Astrocyte (in vitro differentiated cells and primary cell): ENCODE measurements at regions not wholly inside any gene's neighbourhood (a gene's known extent, or its start where the extent isn't known, plus 50 kb on each side); places are given as distances from the start of the nearest gene placed in this dataset.

Experiments
- DNase-seq: peaks from one replicate; pipeline ENCODE4 v3.0.0-alpha.2; 2010; ENCODE audit warnings: low read depth
- FAIRE-seq: peaks from 2 replicates; lab custom pipeline; 2011; peaks lifted over from hg19 to GRCh38; lab: Jason Lieb, UNC
- H2AFZ ChIP-seq: 2 replicates; pipeline ENCODE4 v1.6.0; 2012; ENCODE audit warnings: low read depth, low read length, inconsistent platforms
- H3K27ac ChIP-seq: 2 replicates; pipeline ENCODE4 v1.5.1; 2011; ENCODE audit warnings: low read depth, low read length, inconsistent platforms
- H3K27me3 ChIP-seq: 2 replicates; pipeline ENCODE4 v1.6.0; 2011; ENCODE audit warnings: low read length, inconsistent platforms; ENCODE audit not compliant: insufficient read depth
- H3K36me3 ChIP-seq: 2 replicates; pipeline ENCODE4 v1.5.1; 2011; ENCODE audit warnings: low read length, inconsistent platforms; ENCODE audit not compliant: insufficient read depth
- H3K4me1 ChIP-seq: 2 replicates; pipeline ENCODE4 v1.5.1; 2011; ENCODE audit warnings: low read length, inconsistent platforms; ENCODE audit not compliant: insufficient read depth
- H3K4me2 ChIP-seq: 2 replicates; pipeline ENCODE4 v1.6.0; 2012; ENCODE audit warnings: low read length, inconsistent platforms
- H3K4me3 ChIP-seq: 2 replicates; pipeline ENCODE4 v1.5.1; 2011; ENCODE audit warnings: low read depth, mild to moderate bottlenecking, low read length, inconsistent platforms; ENCODE audit not compliant: insufficient read depth
- H3K79me2 ChIP-seq: 2 replicates; pipeline ENCODE4 v1.6.0; 2012; ENCODE audit warnings: mild to moderate bottlenecking, low read length, inconsistent platforms; ENCODE audit not compliant: insufficient read depth
- H3K9ac ChIP-seq: 2 replicates; pipeline ENCODE4 v1.6.0; 2012; ENCODE audit warnings: mild to moderate bottlenecking, low read length, inconsistent platforms
- H3K9me3 ChIP-seq: 2 replicates; pipeline ENCODE4 v1.5.1; 2012; ENCODE audit warnings: low read depth, mild to moderate bottlenecking, low read length, inconsistent platforms; ENCODE audit not compliant: insufficient read depth
- H4K20me1 ChIP-seq: 2 replicates; pipeline ENCODE4 v1.6.0; 2012; ENCODE audit warnings: low read length, inconsistent platforms; ENCODE audit not compliant: insufficient read depth
- H3K27ac Mint-ChIP-seq: one replicate; pipeline ENCODE4 v1.8.0; 2021; ENCODE audit warnings: mild to moderate bottlenecking, mixed read lengths; ENCODE audit not compliant: unreplicated experiment
- H3K27me3 Mint-ChIP-seq: one replicate; pipeline ENCODE4 v1.8.0; 2021; ENCODE audit warnings: low read depth, mixed read lengths; ENCODE audit not compliant: unreplicated experiment
- H3K36me3 Mint-ChIP-seq: one replicate; pipeline ENCODE4 v1.8.0; 2021; ENCODE audit warnings: low read depth, mixed read lengths; ENCODE audit not compliant: unreplicated experiment
- H3K4me1 Mint-ChIP-seq: one replicate; pipeline ENCODE4 v1.8.0; 2021; ENCODE audit warnings: low read depth, mixed read lengths; ENCODE audit not compliant: unreplicated experiment
- H3K4me3 Mint-ChIP-seq: one replicate; pipeline ENCODE4 v1.8.0; 2021; ENCODE audit warnings: mild to moderate bottlenecking, moderate library complexity, mixed read lengths; ENCODE audit not compliant: unreplicated experiment
- H3K9me3 Mint-ChIP-seq: one replicate; pipeline ENCODE4 v1.8.0; 2021; ENCODE audit warnings: mild to moderate bottlenecking, mixed read lengths; ENCODE audit not compliant: unreplicated experiment
- CTCF ChIP-seq: IDR thresholded peaks from 2 replicates; pipeline ENCODE4 v1.5.1; 2011; ENCODE audit warnings: low read depth, mild to moderate bottlenecking, inconsistent platforms, low read length, moderate library complexity; ENCODE audit not compliant: insufficient read depth
- EZH2 ChIP-seq: IDR thresholded peaks from 2 replicates; pipeline ENCODE4 v1.6.1; 2012; ENCODE audit warnings: mild to moderate bottlenecking, low read length, inconsistent platforms; ENCODE audit not compliant: insufficient read depth

GRCh38 chr13:26909477-26909876 lies 148.9 kb upstream of the GPR12 start:
- Mint-ChIP-seq H3K27me3 (peaks cover 38% of the 10 kb centered on the region), H3K9me3 (no peaks in the 10 kb centered on the region), H3K27ac (no peak overlapping the region)

GRCh38 chr13:26908126-26908525 lies 147.5 kb upstream of the GPR12 start:
- Mint-ChIP-seq H3K4me1 (no peaks in the 10 kb centered on the region), H3K27me3 (peaks cover 43% of the 10 kb centered on the region), H3K4me3 (no peak overlapping the region), H3K36me3 (no peaks in the 10 kb centered on the region), H3K9me3 (peaks cover 11% of the 10 kb centered on the region), H3K27ac (no peak overlapping the region)
- no peak overlapping the region for H3K9ac ChIP-seq
- peaks cover 8% of the 10 kb centered on the region for H3K27me3 ChIP-seq
- TF ChIP-seq CTCF (no peak), EZH2 (no peak)
- H3K4me2 ChIP-seq: no peak overlapping the region
- no peaks in the 10 kb centered on the region for H4K20me1 ChIP-seq
- no peak for DNase-seq
- no peak overlapping the region for H3K4me3 ChIP-seq
- H3K79me2 ChIP-seq: no peaks in the 10 kb centered on the region
- no peaks in the 10 kb centered on the region for H3K9me3 ChIP-seq
- H3K36me3 ChIP-seq: no peaks in the 10 kb centered on the region
- no peak overlapping the region for H3K27ac ChIP-seq
- no peak for FAIRE-seq
- no peak overlapping the region for H2AFZ ChIP-seq
- no peaks in the 10 kb centered on the region for H3K4me1 ChIP-seq

More at GRCh38 chr13:26909477-26909876, 148.9 kb upstream of the GPR12 start:
- Histone ChIP-seq H3K4me2 (no peak overlapping the region), H3K9ac (no peak overlapping the region), H3K27ac (no peak overlapping the region), H3K4me3 (no peak overlapping the region), H3K27me3 (peaks cover 8% of the 10 kb centered on the region), H4K20me1 (no peaks in the 10 kb centered on the region), H3K36me3 (no peaks in the 10 kb centered on the region), H2AFZ (no peak overlapping the region), H3K9me3 (no peaks in the 10 kb centered on the region), H3K4me1 (no peaks in the 10 kb centered on the region), H3K79me2 (no peaks in the 10 kb centered on the region)
- H3K4me3 Mint-ChIP-seq: no peak overlapping the region
- no peak for TF ChIP-seq CTCF
- TF ChIP-seq EZH2: no peak
- no peaks in the 10 kb centered on the region for H3K36me3 Mint-ChIP-seq
- no peak for FAIRE-seq
- peaks cover 7% of the 10 kb centered on the region for H3K4me1 Mint-ChIP-seq
- DNase-seq: no peak

- no peak overlapping the region for H3K4me3 Mint-ChIP-seq
- FAIRE-seq: no peak
- Histone ChIP-seq H3K9ac (no peak overlapping the region), H3K9me3 (no peaks in the 10 kb centered on the region), H2AFZ (no peak overlapping the region), H3K4me2 (no peak overlapping the region), H3K27me3 (peaks cover 2% of the 10 kb centered on the region), H4K20me1 (no peaks in the 10 kb centered on the region), H3K27ac (no peak overlapping the region), H3K4me1 (no peaks in the 10 kb centered on the region), H3K4me3 (no peak overlapping the region), H3K79me2 (no peaks in the 10 kb centered on the region), H3K36me3 (no peaks in the 10 kb centered on the region)
- H3K36me3 Mint-ChIP-seq: no peaks in the 10 kb centered on the region
- peaks cover 33% of the 10 kb centered on the region for H3K27me3 Mint-ChIP-seq
- no peak for TF ChIP-seq EZH2
- TF ChIP-seq CTCF: no peak
- no peak overlapping the region for H3K27ac Mint-ChIP-seq
- no peak for DNase-seq
- no peaks in the 10 kb centered on the region for H3K4me1 Mint-ChIP-seq
- H3K9me3 Mint-ChIP-seq: peaks cover 9% of the 10 kb centered on the region
Measured at GRCh38 chr13:26899202-26899601, 138.6 kb upstream of the GPR12 start.
